ENCODE measurements at regions not wholly inside any gene's neighbourhood (a gene's known extent, or its start where the extent isn't known, plus 50 kb on each side); places are given as distances from the start of the nearest gene placed in this dataset.

DNA sequence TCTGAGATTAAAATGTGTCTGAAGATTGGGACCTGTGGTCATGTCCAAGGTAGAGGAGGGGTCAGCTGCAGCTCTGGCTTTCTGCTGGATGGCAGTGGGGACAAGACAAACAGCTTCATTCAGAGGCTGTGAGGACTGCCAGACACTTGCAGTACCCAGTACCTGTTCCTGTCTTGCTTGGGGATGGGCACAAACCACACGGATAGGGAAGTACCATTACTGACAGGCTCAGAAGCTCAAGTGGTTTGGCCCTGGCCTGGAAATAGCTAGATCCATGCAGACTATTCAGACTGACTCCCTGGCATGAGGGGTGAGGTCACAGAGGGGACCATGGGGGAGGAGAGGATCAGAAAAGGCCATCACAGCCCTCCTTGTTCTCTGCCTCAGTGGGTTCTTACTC is 56.0 kb upstream of the COMTD1 start:
- H3K36me3 ChIP-seq, result no peaks in the 10 kb centered on the region
- H3K27ac ChIP-seq, result no peak overlapping the region
- WGBS, 3 donors, result 65 to 88% (median 83%) methylated on average over 1 of the region's 1 CpG
- H3K4me3 ChIP-seq, result no peak overlapping the region
- peaks cover 11% of the 10 kb centered on the region for H3K4me1 ChIP-seq (ENCODE audit: insufficient read depth)
- intact Hi-C loops (cut with DNase I), result loop anchor here in 2 of 4 donors (5.0 to 10.0 kb wide), 2 partner anchors 100 to 103 kb away; no protein-coding TSS in a partner anchor
- no peak for DNase-seq
- no peaks in the 10 kb centered on the region for H3K27me3 ChIP-seq
- TF ChIP-seq CTCF (IDR thresholded peaks at IDR 0.05) (no peak), POLR2A (IDR thresholded peaks at IDR 0.05) (no peak)
- H3K9me3 ChIP-seq, result no peaks in the 10 kb centered on the region

GRCh38 chr10:75288140-75288711 is 52.5 kb upstream of the COMTD1 start:
- TF ChIP-seq CTCF (IDR thresholded peaks at IDR 0.05) (no peak), EP300 (IDR thresholded peaks at IDR 0.05) (no peak), POLR2A (IDR thresholded peaks at IDR 0.05) (no peak)
- 91 to 98% (median 92%) methylated on average over 6 of the region's 6 CpGs for WGBS, 3 donors
- no peak for DNase-seq
- intact Hi-C loops (cut with DNase I), result no loop called here
- no peaks in the 10 kb centered on the region for H3K9me3 ChIP-seq
- no peak overlapping the region for H3K27ac ChIP-seq
- no peaks in the 10 kb centered on the region for H3K36me3 ChIP-seq
- H3K4me1 ChIP-seq (ENCODE audit: insufficient read depth), result peaks cover 5% of the 10 kb centered on the region
- H3K27me3 ChIP-seq, result no peaks in the 10 kb centered on the region
- no peak overlapping the region for H3K4me3 ChIP-seq

DNA sequence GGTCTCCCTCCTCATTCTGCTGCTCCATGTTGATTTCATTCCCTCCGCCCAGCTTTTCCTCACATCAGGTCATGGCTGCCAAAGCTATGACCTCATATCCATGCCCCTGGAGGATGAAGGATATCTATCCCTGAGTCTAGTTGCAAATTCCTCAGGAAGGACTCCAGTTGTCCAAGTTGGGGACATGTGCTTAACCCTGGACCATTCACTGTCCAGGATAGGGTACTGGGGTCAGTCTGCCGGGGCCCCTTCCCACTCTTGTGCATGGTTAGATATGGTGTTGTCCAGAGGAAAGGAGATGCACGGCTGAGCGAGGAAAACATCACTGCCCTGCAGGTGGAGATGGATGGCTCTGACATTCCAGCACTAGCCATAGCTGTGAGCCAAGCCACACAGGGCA is 51.9 kb upstream of the COMTD1 start:
- intact Hi-C loops (cut with DNase I), result no loop called here
- no peaks in the 10 kb centered on the region for H3K36me3 ChIP-seq
- DNase-seq, result no peak
- H3K27ac ChIP-seq, result no peak overlapping the region
- no peaks in the 10 kb centered on the region for H3K9me3 ChIP-seq
- no peak for TF ChIP-seq POLR2A (IDR thresholded peaks at IDR 0.05)
- no peak for TF ChIP-seq CTCF (IDR thresholded peaks at IDR 0.05)
- no peak for TF ChIP-seq EP300 (IDR thresholded peaks at IDR 0.05)
- no peaks in the 10 kb centered on the region for H3K27me3 ChIP-seq
- no peak overlapping the region for H3K4me3 ChIP-seq
- peaks cover 7% of the 10 kb centered on the region for H3K4me1 ChIP-seq (ENCODE audit: insufficient read depth)
- 91 to 95% (median 92%) methylated on average over 4 of the region's 4 CpGs for WGBS, 3 donors

- Histone ChIP-seq H3K4me3 (no peak overlapping the region), H3K27ac (no peak overlapping the region), H3K36me3 (no peaks in the 10 kb centered on the region), H3K4me1 (ENCODE audit: insufficient read depth) (peaks cover 7% of the 10 kb centered on the region), H3K27me3 (no peaks in the 10 kb centered on the region), H3K9me3 (no peaks in the 10 kb centered on the region)
- 85 to 94% (median 88%) methylated on average over 2 of the region's 2 CpGs for WGBS, 3 donors
- no peak for DNase-seq
- intact Hi-C loops (cut with DNase I), result no loop called here
- no peak for TF ChIP-seq EP300 (IDR thresholded peaks at IDR 0.05)
- TF ChIP-seq CTCF (IDR thresholded peaks at IDR 0.05), result no peak
- no peak for TF ChIP-seq POLR2A (IDR thresholded peaks at IDR 0.05)
Measured at GRCh38 chr10:75286901-75287300, 51.1 kb upstream of the COMTD1 start.
